Ecto neural progenitor cell (in vitro differentiated cells): ENCODE measurements at regions not wholly inside any gene's neighbourhood (a gene's known extent, or its start where the extent isn't known, plus 50 kb on each side); places are given as distances from the start of the nearest gene placed in this dataset.
"Not testable (repeated sequence)": the region's sequence is repeated elsewhere in the genome, so short reads cannot be mapped to it uniquely, and the experiment has no call there.

Experiments
- DNase-seq: peaks from one replicate; pipeline ENCODE4 v3.0.0-alpha.2; 2018; ENCODE audit warnings: low spot score

DNA sequence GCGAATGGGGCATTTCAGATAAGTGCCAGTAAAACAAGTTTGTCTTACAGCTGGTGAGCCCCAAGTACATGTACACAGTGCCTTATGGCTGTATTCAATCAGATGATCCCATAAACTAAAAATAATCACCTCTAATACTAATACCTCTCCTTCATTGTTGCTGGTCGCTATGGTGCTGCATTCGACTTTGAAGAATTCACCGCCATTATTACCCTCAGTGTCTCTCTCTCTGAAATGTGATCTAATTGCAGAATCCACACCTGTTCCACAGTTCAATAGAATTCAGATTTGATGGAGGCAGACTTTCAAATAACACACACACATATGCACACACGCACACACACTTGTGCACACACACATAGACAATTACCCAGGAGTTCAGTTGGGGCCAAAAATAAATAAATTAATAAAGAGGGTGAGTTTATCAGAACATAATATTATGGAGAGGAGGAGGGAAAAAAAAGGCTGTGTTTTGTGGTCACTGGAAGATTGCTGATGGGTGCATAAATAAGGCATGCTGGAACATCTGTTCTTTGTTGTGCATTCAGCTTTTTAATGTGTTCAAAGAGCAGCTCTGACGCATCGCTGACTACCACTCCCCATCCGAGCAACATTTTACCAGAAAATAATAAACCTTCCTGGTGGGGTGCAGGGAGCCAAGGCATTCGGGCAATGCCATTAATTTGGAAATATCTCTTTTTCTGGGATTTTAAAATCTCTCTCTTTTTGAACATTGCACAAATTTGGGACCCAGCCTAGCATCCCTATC is 235.7 kb downstream of the SATB1 start:
- DNase-seq = no peak

DNA sequence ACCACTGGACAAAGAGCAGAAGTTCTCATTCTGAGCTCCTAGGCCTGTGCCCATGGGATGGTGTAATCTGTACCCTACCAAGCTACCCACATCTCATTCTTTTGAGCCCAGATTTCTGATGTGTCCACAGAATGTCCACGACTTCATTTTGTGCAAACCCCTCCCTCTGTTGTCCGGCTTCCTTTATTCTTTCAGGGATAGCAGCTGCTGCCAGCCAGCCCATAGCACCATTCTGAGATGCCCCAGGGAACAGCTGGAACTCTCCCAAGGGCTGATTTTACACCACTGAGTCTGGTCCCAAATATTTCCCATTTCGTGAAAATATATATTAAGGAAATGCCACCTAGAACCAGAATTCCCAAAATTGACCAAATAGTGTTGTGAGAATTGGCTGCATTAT is 236.6 kb downstream of the SATB1 start:
- DNase-seq = no peak

- DNase-seq = no peak
These were observed 239.5 kb downstream of the SATB1 start for GRCh38 chr3:18185624-18186023.

- DNase-seq = not testable (repeated sequence)
These were observed 242.2 kb downstream of the SATB1 start for GRCh38 chr3:18182923-18183322.

DNA sequence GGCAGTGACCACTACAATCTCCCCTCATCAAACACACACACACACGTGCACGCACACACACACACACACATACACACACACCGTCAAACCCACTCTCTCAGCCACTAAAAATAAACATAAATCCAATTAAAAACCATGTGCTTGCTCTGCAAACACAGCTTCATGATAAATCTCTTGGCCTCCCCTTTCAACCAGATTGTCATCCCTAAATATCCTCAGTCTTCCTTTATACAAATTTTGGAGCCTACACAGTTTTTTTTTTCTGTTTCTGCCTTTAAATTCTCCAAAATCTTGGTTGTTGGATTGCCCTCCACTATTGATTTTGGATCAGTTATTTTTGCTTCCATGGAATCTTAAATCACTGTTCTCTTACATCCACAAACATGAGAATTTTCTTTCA is 245.6 kb downstream of the SATB1 start:
- DNase-seq = no peak

DNA sequence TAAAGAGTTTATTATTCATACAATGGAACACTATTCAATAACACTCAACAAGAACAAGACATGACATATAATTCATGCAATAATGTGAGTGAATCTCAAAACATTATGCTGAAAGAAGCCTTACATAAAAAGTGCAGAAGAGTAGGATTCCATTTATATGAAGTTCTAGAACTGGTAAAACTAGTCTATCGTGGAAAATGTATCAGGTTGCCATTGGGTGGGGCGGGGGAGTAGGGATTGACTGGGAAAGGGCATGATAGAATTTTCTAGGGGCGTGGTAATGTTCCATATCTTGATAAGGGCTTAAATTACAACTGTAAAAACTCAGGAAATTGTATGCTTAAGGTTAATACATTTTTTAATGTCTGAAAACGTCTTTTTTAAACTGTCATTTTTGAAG is 247.9 kb downstream of the SATB1 start:
- no peak for DNase-seq

DNA sequence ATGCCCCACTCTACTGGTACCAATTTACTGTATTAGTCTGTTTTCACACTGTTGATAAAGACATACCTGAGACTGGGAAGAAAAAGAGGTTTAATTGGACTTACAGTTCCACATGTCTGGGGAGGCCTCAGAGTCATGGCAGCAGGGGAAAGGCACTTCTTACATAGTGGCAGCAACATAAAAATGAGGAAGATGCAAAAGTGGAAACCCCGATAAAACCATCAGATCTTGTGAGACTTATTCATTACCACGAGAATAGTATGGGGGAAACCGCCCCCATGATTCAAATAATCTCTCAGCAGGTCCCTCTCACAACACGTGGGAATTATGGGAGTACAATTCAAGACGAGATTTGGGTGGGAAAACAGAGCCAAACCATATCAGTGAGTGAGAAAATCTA is 251.2 kb downstream of the SATB1 start:
- not testable (repeated sequence) for DNase-seq

DNA sequence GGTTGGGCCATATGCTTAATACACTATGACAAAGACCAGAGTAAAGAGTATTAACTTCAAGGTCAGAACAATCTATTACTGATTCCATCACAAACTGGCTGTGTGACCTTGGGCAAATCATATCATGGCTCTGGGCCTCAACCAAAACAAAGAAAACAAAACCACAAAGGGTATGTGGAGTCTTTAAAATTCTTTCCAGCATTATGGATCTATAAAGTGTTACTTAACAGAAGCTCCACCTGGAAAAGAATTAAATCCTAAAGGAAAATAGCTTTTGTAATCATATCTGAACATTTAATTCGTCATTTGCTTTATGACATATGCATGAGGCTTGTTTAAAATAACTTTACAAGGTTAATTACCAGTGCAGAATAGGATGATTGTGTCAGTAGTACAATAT is 265.5 kb downstream of the SATB1 start:
- no peak for DNase-seq

DNA sequence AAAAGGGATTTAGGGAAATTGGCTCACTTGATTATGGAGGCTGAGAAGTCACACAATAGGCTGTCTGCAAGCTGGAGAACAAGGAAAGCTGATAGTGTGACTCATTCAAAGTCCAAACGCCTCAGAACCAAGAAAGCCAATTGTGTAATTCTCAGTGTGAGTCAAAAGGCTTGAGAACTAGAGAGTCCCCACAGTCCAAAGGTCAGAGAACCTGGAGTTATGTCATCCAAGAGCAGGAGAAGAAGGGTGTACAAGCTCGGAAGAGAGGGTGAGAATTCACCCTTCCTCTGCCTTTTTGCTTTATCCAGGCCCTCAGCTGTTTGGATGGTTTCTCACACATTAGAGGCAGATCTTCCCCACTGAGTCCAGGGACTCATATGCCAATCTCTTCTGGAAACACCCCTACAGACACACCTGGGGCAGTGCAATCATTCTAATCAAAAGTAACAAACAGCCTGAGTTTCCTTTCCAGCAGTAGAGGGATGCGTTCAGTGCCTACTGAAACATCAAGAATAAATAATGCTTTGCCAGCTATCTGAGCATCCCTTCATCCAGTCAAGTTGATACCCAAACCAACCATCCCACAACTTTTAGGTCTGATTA is 271.5 kb downstream of the SATB1 start:
- DNase-seq = no peak

GRCh38 chr3:18151199-18151598 is 273.9 kb downstream of the SATB1 start:
- no peak for DNase-seq

GRCh38 chr3:18149935-18150334 is 275.2 kb downstream of the SATB1 start:
- DNase-seq = no peak

DNA sequence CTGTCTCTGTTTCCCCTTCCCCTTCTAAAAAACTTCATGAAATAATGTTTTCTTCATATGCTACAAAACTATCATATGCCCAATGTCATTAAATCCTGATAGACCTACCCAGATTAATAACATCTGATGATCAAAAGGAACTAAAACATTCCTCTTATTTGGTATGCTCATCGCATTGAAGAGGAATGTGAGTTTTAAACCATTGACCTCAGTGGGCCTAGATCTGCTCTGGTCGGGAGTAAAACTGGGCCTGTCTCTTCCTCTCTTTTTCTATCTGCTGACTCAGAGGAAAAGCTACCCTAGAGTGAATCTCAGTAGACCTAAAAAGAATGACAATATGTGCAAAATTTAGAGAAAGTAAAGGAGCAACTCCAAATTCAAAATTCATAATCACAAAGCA is 275.8 kb downstream of the SATB1 start:
- no peak for DNase-seq

DNA sequence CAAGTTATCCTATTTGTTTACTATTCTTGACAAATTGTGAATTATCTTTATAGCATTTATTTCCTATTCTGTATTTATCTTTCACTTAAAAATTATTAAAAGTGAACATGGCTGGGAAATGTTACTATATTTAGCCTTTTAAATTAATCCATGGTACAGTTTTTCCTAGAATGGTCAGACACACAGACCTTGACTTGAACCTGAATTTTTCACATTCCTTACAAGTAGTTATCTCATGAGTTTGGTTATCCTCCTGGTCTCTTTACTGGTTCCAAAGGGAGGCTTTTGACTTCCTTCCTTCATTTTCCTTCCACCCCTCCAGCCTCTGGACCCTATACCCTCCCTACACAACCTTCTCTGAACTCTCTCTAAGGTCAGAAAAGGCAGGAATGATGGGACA is 280.6 kb downstream of the SATB1 start:
- no peak for DNase-seq

DNA sequence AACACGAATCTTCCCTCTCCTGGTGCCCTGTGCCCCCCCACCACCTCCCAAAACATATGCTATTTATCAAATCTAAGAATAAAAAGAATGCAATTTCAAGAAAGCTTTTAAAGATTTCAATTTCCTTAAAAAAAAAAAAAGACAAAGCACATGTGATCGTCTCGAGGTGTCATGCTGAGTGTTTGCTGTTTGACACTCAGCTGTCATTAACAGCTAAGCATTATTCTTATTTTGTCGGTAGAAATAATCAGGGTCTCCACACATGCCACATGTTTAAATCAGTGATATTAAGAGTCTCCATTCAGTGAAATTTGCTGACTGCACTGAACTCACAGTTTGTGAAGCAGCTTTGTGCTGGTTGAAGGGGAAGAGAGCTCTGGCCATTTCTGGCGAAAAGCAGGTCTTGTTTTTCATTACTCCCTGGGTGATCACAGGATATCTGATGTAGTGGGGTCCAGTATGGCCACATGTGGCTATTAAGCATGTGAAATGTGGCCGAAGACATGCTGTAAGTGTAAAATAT is 281.8 kb downstream of the SATB1 start:
- no peak for DNase-seq

DNA sequence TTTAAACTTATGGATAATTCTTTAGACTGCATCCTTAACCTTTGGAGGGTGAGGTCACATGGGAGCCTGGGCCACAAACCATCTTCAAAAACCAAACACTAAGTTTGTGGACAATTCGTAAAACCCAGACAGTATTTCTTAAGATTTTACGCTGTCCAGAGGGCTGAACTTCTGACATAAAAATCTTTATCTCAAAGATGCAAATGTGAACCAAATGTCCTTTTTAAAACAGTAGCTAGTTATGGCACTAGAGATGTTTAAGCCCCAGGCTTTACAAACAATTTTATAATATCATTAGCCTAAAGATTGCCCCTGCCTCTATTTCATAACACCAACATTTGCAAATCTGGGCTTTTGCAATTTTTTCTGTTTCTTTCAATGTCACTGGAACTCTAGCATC is 287.2 kb downstream of the SATB1 start:
- no peak for DNase-seq

DNA sequence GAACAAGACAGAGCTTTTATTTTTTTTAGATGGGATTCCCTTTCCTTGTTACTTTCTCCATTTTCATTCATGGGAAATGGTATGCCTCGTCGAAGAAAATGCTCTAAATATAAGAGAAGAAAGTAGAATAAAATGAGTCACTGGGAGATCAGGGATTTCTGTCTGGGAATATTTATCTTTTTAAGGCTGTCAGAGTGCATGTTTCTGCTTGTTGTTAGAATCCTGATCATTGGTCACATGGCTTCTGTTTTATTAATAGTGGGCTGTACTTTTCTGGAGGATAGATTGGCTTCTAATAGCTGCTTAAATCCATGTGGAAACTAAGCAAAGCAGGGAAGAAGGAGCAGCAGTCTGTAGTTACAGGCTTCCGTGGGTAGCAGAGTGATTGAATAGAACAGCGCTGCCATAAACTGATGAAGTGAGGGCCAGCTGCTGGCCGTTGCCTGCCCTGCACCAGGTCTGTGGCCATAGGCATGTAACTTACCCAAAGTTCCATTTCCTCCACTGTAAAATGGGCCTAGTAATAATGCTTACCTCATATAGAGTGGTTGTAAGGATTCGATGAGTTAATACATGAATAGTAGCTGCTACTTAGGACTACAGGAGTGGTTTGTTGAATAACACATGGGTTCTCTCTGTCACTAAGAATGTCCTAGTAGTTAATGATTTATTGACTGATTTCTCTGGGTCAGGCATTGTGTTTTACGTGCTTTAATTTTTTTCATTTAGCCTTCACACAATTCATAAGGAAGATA is 289.9 kb downstream of the SATB1 start:
- no peak for DNase-seq

GRCh38 chr3:18134386-18135059 is 290.6 kb downstream of the SATB1 start:
- no peak for DNase-seq

DNA sequence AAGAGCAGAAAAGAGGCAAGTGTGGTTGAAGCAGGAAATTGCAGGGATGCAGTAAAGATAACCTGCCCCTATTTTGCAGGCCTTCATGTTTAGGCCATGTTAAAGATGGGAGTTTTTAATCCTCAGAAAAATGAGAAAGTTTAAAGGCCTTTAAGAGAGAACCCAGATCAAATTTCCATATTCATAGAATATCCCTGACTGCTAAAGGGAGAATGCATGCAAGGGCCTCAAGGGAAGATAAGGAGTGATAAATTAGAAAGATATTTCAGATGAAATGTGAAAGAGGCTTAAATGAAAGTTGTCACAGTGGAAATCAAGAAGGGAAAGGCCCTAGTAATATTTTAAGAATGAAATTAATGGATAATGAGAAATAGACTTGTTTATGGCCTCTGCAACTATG is 292.1 kb downstream of the SATB1 start:
- no peak for DNase-seq

GRCh38 chr3:18127859-18128681 is 297.1 kb downstream of the SATB1 start:
- no peak for DNase-seq

DNA sequence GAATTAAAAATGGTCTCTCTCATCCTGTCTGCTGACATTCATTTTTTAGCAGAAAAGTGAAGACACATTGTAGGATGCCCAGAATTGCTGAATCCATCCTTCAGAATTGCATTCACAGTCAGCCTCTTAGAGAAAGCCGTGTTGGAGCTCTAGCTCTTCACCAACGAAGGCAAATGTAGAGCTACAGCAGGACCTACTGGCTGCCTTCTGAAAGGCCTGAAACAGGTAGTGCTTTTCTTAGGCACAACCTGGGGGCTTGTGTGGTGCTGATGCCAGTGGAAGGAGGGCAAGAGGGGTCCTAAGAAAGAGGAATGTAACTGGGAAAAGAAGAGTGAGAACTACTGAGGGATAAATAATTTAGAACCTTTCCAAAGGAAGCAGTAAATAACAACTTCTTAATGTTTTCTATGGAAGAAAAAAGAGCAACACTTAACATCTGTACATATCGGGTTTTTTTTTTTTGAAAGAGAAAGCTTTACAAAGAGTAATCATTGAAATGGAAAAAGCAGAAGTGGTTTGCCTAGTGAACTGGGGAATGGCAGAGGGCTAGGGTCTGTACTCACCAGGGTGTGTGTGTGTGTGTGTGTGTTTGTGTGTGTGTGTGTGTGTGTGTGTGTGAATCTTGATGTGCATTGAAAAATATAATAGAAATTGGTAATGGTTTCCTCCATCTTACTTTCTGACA is 297.8 kb downstream of the SATB1 start:
- DNase-seq = no peak

GRCh38 chr3:18126772-18127171 is 298.4 kb downstream of the SATB1 start:
- no peak for DNase-seq
